Colonic mucosa (tissue), 4 donors: ENCODE measurements at regions not wholly inside any gene's neighbourhood (a gene's known extent, or its start where the extent isn't known, plus 50 kb on each side); places are given as distances from the start of the nearest gene placed in this dataset.

ENCODE experiments used
- DNase-seq: peaks from one replicate; pipeline ENCODE4 v3.0.0-alpha.2; 2020
- H3K27ac ChIP-seq: fragments of 200-600 bp; one replicate; pipeline ENCODE4 v1.8.0; 2021
- H3K27me3 ChIP-seq: fragments of 200-600 bp; one replicate; pipeline ENCODE4 v1.8.0; 2021
- H3K36me3 ChIP-seq: fragments of 200-600 bp; one replicate; pipeline ENCODE4 v1.8.0; 2021
- H3K4me1 ChIP-seq: fragments of 200-600 bp; one replicate; pipeline ENCODE4 v1.8.0; 2021; ENCODE audit warnings: mild to moderate bottlenecking
- H3K4me3 ChIP-seq: fragments of 200-600 bp; one replicate; pipeline ENCODE4 v1.8.0; 2021
- H3K9ac ChIP-seq, 2 donors: one replicate each; pipeline ENCODE4 v1.7.0; 2013; ENCODE audit warnings: control low read depth in 2 of 2, low read depth in 2 of 2, low read length in 2 of 2
- H3K9me3 ChIP-seq: fragments of 200-600 bp; one replicate; pipeline ENCODE4 v1.8.0; 2021
- intact Hi-C: fragments of 100-400 bp; cut with DNase I; formaldehyde crosslinking; loops from one replicate; pipeline ENCODE4 v1.14.1; 2022
- TF ChIP-seq, protein P1 (sequence below): fragments of 200-600 bp; IDR thresholded peaks from one replicate; pipeline ENCODE4 v1.8.0; 2022; ENCODE audit warnings: antibody characterized with exemption, mild to moderate bottlenecking
- donor health status: healthy.
- donor health status: DM: no; HTN: no; CAD: no.
- donor health status: DM: no; HTN: no; CAD: no.

DNA sequence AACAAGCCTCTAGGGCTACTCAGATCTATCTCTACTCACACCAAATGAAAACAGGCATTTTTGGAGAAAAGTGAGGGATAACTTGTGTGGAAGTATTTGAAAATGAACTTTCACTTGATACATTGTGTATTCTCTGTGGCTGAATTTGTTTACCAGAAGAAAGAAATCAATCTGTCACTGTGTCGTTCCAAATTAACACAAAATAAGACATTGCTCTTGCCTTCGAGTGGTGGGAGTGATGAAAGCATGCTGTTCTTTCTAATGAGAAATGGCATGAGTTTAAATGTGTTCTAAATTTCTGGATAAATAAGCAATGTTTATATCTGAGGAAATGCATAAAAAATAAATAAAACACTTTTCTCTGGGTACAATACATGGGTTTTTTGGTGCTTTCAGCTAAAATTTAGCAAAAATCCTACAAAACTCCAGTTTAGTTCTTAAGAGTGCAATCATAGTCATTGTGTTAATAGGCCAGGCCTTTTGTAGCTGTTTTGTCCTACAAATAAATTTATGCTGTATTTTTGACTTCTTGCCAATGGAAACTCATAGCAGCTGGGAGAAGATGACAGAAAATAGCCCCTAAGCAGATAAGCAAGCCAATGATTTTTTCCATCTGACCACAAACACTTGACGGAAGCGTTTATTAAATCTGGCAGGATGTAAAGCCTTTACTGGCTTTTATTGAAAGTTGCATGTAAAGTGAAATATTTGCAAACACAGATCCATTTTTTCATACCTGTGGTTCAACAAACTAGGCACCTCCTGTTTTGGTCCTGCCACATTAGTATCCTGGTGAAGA, 1064.1 kb upstream of the GHITM start:
- Histone ChIP-seq H3K4me1 (no peaks in the 10 kb centered on the region), H3K9me3 (no peaks in the 10 kb centered on the region), H3K27me3 (no peaks in the 10 kb centered on the region), H3K27ac (no peak overlapping the region), H3K9ac (no peak overlapping the region), H3K4me3 (no peak overlapping the region), H3K36me3 (no peaks in the 10 kb centered on the region)
- TF ChIP-seq, protein P1, sequence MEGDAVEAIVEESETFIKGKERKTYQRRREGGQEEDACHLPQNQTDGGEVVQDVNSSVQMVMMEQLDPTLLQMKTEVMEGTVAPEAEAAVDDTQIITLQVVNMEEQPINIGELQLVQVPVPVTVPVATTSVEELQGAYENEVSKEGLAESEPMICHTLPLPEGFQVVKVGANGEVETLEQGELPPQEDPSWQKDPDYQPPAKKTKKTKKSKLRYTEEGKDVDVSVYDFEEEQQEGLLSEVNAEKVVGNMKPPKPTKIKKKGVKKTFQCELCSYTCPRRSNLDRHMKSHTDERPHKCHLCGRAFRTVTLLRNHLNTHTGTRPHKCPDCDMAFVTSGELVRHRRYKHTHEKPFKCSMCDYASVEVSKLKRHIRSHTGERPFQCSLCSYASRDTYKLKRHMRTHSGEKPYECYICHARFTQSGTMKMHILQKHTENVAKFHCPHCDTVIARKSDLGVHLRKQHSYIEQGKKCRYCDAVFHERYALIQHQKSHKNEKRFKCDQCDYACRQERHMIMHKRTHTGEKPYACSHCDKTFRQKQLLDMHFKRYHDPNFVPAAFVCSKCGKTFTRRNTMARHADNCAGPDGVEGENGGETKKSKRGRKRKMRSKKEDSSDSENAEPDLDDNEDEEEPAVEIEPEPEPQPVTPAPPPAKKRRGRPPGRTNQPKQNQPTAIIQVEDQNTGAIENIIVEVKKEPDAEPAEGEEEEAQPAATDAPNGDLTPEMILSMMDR = no peak
- DNase-seq = no peak
- intact Hi-C loops = no loop called here

DNA sequence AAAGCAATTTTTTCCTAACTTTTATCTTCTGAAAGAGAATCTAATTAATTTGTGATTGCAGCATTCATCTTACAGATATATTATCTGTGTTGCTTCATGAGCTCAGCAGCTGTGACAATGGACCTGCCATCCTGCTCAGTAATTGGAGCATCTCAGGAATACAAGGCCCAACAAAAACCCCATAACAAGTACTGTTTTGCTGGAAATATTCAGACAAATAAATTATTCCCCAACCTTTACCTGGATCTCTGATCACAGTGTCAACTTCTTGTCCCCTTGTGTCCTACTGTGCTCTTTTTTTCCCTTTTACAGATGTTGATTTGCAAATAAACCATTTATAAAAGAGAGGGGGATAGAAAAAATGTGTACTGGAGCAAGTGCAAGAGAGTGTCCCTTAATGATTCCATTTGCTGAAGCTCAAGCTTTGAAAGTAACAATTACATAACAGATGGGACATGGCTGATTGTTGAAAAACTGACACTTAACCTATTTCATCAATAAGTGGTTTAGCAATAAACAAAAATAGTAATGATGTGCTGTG, 1063.4 kb upstream of the GHITM start:
- TF ChIP-seq, protein P1 = no peak
- Histone ChIP-seq H3K27ac (no peak overlapping the region), H3K9me3 (no peaks in the 10 kb centered on the region), H3K9ac (no peak overlapping the region), H3K36me3 (no peaks in the 10 kb centered on the region), H3K4me3 (no peak overlapping the region), H3K4me1 (no peaks in the 10 kb centered on the region), H3K27me3 (no peaks in the 10 kb centered on the region)
- DNase-seq = no peak
- intact Hi-C loops = no loop called here

GRCh38 chr10:83076443-83076842, 1062.9 kb upstream of the GHITM start:
- Histone ChIP-seq H3K27me3 (no peaks in the 10 kb centered on the region), H3K4me1 (no peaks in the 10 kb centered on the region), H3K4me3 (no peak overlapping the region), H3K36me3 (no peaks in the 10 kb centered on the region), H3K9ac (no peak overlapping the region), H3K9me3 (no peaks in the 10 kb centered on the region), H3K27ac (no peak overlapping the region)
- intact Hi-C loops = no loop called here
- TF ChIP-seq, protein P1 = no peak
- no peak for DNase-seq

GRCh38 chr10:83078160-83078559, 1061.1 kb upstream of the GHITM start:
- TF ChIP-seq, protein P1 = no peak
- intact Hi-C loops = no loop called here

DNA sequence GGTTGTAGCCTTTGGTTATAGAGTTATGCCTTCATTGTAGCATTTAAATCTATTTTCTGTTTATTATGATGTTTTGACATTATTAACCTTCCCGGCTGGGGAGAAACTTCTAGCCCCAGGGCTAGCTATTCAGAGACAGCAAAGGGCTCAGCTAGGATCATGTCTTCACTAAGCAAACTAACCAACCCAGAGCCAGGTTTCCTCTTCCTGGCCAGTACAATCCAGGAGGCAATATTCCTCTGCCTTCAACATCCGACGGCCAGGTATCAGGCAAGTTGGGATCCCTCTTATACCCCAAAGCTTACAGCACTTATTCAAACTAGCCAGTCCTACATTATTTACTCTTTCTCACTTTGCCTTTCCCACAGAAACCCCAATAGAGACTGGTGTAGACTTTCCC, 1060.7 kb upstream of the GHITM start:
- H3K27ac ChIP-seq = no peak overlapping the region
- DNase-seq = no peak
- H3K4me3 ChIP-seq = no peak overlapping the region
- intact Hi-C loops = no loop called here
- no peaks in the 10 kb centered on the region for H3K27me3 ChIP-seq
- no peaks in the 10 kb centered on the region for H3K4me1 ChIP-seq
- no peaks in the 10 kb centered on the region for H3K9me3 ChIP-seq
- TF ChIP-seq, protein P1 = no peak
- no peaks in the 10 kb centered on the region for H3K36me3 ChIP-seq
- no peak overlapping the region for H3K9ac ChIP-seq

More at GRCh38 chr10:83078160-83078559, 1061.1 kb upstream of the GHITM start:
- H3K9ac ChIP-seq = no peak overlapping the region
- H3K4me1 ChIP-seq = no peaks in the 10 kb centered on the region
- H3K27ac ChIP-seq = no peak overlapping the region
- DNase-seq = no peak
- H3K9me3 ChIP-seq = no peaks in the 10 kb centered on the region
- H3K36me3 ChIP-seq = no peaks in the 10 kb centered on the region
- H3K27me3 ChIP-seq = no peaks in the 10 kb centered on the region
- H3K4me3 ChIP-seq = no peak overlapping the region
